ENCODE measurements at regions not wholly inside any gene's neighbourhood (a gene's known extent, or its start where the extent isn't known, plus 50 kb on each side); places are given as distances from the start of the nearest gene placed in this dataset.

- DNase-seq: no peak
Observed at GRCh38 chr18:71873695-71874094, 670.4 kb downstream of the CBLN2 start.

DNA sequence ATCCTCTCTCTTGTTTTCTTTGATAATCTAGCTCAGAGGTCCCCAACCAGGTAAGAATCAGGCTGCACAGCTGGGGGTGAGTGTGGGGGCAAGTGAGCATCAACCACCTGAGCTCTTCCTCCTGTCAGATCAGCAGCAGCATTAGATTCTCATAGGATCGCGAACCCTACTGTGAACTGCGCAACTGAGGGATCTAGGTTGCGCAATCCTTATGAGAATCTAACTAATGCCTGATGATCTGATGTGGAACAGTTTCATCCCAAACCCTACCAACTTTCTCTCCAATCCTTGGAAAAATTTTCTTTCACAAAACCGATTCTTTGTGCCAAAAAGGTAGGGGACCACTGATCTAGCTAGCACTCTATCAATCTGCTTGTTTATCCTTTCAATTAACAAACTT is 678.3 kb downstream of the CBLN2 start:
- no peak for DNase-seq

- DNase-seq: no peak
Observed at GRCh38 chr18:71850602-71851001, 693.5 kb downstream of the CBLN2 start.

- DNase-seq: no peak
Observed at GRCh38 chr18:71849407-71849806, 694.7 kb downstream of the CBLN2 start.

DNA sequence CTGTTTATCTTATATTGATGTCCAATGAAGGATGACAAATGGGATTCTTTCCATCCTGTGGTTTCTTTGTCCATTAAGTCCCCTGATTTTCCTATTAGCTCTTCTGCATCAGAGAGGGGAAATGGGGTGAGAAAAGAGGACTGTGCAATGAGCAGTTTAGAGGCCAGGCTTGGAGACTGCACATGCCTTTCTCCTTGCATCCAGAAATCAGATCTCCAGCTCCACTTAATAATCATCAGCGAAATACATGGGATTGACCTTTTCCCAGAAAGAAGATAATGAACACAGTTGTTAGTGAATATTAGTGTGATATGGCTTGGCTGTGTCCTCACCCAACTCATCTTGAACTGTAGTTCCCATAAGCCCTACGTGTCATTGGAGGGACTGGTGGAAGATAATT is 697.4 kb downstream of the CBLN2 start:
- no peak for DNase-seq

- DNase-seq: no peak
Observed at GRCh38 chr18:71844814-71845213, 699.3 kb downstream of the CBLN2 start.

- DNase-seq: no peak
Observed at GRCh38 chr18:71842666-71843065, 701.5 kb downstream of the CBLN2 start.

DNA sequence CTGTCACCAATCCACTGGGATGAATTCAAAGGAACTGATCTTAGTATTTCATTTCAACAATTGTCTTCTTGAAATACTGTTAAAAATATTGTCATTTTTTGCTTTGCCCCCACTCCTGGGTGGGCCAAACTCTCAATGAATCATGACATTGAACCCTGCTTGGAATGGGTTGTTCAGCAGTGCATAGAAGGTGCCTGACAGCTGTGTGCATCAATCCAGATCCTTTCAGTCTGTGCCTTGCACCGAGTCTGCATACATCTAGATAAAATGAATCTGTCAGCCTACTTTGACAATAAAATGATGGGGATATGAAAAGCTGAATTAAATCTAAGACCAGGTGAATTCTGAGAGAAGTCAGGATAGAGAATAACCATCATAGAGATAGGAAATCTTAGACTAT is 706.6 kb downstream of the CBLN2 start:
- no peak for DNase-seq

DNA sequence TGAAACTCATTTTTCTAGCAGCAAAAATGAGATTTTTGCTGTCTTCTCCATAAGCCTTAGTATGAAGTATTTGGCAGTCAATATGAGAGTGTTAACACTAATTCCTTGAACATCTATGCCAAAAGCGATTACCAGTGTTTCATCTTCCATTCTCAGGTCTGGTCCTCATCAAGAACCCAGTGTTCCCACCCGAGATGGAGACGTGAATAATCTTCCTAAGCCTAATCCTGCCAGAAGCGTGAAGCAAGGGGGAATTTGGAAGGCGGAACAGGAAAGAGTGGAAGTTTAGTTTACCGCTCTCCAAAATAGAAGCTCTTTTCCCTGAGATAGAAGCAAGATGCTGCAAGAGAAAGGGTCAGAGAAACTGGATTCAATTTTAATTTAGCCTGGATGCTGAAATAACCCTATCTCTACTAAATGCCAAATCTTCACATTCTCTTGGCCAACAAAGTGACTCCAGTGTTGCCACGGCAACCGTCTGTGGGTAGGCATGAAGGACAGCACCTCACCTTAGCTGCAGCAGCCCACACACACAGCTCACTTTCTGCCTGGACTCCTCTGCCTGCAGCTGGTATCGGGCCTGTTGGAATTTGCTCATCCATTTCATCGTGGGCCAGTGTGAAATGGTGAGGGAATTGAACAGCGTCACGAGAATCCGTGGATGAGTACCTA is 711.1 kb downstream of the CBLN2 start:
- DNase-seq: no peak

DNA sequence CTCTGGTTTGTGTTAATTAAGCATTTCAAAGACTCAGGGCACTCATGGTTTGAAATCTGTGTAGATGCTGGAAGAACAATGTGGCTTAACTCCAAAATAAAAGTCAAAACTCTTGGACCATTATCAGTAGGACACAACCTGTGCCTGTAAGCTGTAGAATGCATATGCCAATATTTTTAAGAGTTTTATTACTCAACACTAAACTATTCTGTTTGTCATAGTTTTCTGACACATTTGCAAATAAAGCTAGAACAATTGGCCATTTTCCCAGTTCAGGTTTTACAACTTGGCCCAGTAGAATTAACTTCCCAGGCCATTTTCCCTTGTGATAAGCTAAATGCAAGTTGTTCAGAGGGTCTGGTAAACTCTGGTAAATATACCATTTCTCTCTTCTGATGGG is 713.1 kb downstream of the CBLN2 start:
- DNase-seq: no peak

DNA sequence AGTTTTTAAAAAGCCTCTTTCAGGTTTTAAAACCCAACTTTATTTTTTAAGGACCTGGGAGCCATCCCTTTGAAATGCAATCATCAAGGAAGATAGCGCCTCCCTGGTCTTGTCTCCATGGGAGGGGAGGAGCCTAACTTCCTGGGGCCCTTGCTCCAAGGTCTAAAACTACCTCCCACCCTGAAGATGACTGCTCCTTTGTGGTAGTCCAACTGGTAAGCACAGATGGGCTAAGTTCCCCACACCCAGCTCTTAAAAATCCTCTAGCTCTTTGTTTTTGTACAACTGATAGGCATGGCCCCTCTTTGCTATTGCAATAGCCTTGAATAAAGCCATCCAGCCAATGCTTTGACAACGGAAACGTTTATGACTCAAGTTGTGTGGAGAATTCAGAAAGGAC is 716.8 kb downstream of the CBLN2 start:
- no peak for DNase-seq

DNA sequence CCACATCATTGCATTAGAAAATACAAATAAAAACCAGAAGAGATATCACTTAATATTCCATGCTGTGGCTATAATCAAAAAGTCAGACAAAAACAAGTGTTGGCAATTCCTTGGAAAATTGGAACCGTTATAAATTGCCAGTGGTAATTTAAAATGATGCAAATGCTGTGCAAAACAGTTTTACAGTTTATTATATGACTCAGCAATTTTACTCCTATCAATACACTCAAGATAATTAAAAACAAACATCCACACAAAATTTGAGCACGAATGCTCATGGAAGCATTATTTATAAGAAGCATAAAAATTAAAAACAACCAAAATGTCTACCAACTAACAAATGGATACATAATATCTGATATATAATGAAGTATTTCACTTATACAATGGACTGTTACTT is 728.8 kb downstream of the CBLN2 start:
- no peak for DNase-seq

GRCh38 chr18:71809711-71810110 is 734.4 kb downstream of the CBLN2 start:
- no peak for DNase-seq

DNA sequence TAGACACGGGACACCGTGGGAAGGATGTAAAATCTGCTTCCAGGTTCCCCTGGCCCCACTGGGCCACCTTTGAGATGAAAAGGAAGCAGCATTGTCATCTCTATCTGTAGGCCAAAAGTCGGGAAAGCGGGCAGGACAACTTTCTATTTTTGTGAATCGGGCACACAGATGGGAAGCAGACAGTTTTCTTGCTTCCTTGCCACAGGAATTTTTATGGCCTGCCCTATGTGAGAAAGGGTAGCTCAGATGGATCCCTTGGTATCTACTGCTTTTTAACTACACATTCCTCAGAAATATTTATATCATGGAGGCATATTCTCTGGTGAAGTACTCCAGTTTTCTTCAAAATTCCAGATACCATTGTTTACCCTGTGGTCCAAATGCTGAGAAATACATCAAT is 735.5 kb downstream of the CBLN2 start:
- DNase-seq: no peak

GRCh38 chr18:71807586-71807985 is 736.6 kb downstream of the CBLN2 start:
- no peak for DNase-seq

DNA sequence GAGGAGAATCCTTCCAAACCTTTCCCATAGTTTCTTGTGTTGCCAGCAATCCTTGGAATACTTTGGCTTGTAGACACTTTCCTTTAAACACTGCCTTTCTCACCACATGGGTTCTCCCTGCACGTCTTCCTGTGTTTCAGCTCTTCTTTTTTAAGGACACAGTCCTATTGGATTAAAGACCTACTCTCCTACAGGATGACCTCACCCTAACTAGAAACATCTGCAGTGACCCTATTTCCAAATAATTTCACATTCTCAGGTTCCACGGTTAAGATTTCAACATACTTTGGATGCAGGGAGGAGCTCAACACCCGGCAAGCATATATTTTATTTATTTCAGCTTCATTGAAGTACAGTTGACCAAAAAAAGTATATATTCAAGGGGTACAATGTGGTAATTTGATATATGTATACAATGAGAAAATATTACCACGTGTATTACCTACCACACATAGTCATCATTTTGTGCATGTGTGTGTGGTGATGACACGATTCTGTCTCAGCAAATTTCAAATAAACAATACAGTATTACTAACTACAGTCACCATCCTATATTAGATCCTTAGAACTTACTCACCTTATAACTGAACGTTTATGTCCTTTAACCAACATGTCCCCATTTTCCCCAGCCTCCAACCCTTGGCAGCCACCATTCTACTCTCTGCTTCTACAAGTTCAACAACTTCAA is 745.0 kb downstream of the CBLN2 start:
- DNase-seq: no peak

- DNase-seq: no peak
Observed at GRCh38 chr18:71797554-71797953, 746.6 kb downstream of the CBLN2 start.

GRCh38 chr18:71784777-71785176 is 759.4 kb downstream of the CBLN2 start:
- no peak for DNase-seq

DNA sequence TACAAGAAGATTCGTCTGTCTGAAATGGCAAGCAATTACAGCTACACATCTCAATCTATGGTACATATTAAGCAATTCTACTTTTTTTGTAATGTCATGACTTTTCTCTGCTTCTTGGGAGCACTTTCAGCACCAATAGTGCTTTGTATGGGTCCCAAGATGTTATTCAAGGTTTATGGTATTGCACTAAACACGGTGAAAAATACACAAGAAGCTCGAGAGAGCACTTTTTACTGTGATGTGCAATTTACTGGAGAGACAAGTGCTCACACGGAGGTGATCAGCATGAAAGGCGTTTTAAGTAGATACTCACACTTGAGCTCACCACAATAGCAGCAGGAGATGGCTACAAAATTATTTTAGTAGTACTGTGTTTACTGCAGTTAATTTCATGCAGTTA is 783.6 kb downstream of the CBLN2 start:
- no peak for DNase-seq

DNA sequence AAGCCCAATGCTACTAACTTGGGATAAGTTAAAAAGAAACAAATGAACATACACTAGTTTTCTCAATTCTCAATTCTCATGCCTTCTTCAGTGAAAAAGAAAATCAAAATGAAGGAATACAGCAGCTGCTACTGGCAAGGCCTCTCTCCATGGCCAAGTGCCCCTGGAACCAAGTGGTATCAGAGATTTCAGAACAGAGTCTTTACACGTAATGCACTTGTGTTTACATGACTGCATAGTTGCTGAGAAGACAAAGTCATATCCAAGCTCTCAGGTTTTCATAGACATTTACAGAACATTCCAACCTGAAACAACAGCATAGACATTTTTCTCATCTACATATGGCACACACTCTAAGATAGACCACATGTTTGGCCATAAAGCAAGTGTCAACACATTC is 789.9 kb downstream of the CBLN2 start:
- no peak for DNase-seq

GRCh38 chr18:71743634-71744033 is 800.5 kb downstream of the CBLN2 start:
- no peak for DNase-seq

- no peak for DNase-seq
Observed at GRCh38 chr18:71729611-71730010, 814.5 kb downstream of the CBLN2 start.

- no peak for DNase-seq
Observed at GRCh38 chr18:71727909-71728308, 816.2 kb downstream of the CBLN2 start.

DNA sequence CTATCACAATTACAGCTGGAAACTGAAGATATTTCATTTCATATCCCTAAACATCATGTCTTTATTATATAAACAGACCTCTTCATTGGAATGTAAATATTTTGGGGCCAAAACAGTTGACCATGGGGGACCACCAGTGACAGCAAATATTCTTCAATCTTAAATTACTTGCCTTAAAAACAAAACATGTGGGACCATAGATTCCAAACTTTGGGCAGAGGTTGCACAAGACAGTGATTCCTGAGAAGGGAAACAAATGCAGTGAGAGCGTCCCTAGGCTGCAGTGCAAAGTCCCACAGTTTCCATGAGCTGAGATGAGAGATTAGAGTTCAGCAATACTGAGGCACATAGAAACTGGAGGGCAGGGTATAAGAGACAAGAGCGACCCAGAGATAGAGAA is 818.9 kb downstream of the CBLN2 start:
- DNase-seq: no peak

GRCh38 chr18:71707985-71708500 is 836.1 kb downstream of the CBLN2 start:
- no peak for DNase-seq

Data from activated CD4-positive, CD25-positive, alpha-beta regulatory T cell (primary cell).